GM23248 (cell line): ENCODE measurements at regions not wholly inside any gene's neighbourhood (a gene's known extent, or its start where the extent isn't known, plus 50 kb on each side); places are given as distances from the start of the nearest gene placed in this dataset.
"Not testable (repeated sequence)": the region's sequence is repeated elsewhere in the genome, so short reads cannot be mapped to it uniquely, and the experiment has no call there.

Experiments used
- EZH2 ChIP-seq: fragments of 200-600 bp; sonication (generic); IDR thresholded peaks from 2 replicates; pipeline ENCODE4 v1.6.1; 2018; ENCODE audit warnings: antibody characterized with exemption, mild to moderate bottlenecking; ENCODE audit not compliant: insufficient read depth, poor library complexity, severe bottlenecking
- EZH2phosphoT487 ChIP-seq: fragments of 200-600 bp; sonication (generic); IDR thresholded peaks from 2 replicates; pipeline ENCODE4 v1.6.1; 2018; ENCODE audit warnings: antibody characterized with exemption, moderate library complexity, mild to moderate bottlenecking, low read depth; ENCODE audit not compliant: insufficient read depth

- not testable (repeated sequence) for TF ChIP-seq EZH2phosphoT487, EZH2
Measured at GRCh38 chr7:10465536-10465935, 508.1 kb upstream of the PHF14 start.
